ENCODE measurements at regions not wholly inside any gene's neighbourhood (a gene's known extent, or its start where the extent isn't known, plus 50 kb on each side); places are given as distances from the start of the nearest gene placed in this dataset.

- Histone ChIP-seq H3K4me3 (ENCODE audit: low read depth, low read length, poor library complexity, severe bottlenecking) (no peak overlapping the region), H3F3A (ENCODE audit: insufficient read depth, low read length) (no peaks in the 10 kb centered on the region), H2AFZ (ENCODE audit: low read length) (no peak overlapping the region), H4K20me1 (ENCODE audit: insufficient read depth, low read length) (no peaks in the 10 kb centered on the region), H3K27me3 (ENCODE audit: insufficient read depth, low read length) (no peaks in the 10 kb centered on the region), H3K4me1 (ENCODE audit: insufficient read depth, low read length, severe bottlenecking) (no peaks in the 10 kb centered on the region), H3K36me3 (ENCODE audit: insufficient read depth, low read length) (no peaks in the 10 kb centered on the region), H3K79me2 (ENCODE audit: insufficient read depth, low read length) (no peaks in the 10 kb centered on the region), H3K9ac (ENCODE audit: low read length) (no peak overlapping the region), H3K4me2 (ENCODE audit: low read length) (no peak overlapping the region), H3K9me2 (ENCODE audit: low read depth, low read length) (no peaks in the 10 kb centered on the region), H3K27ac (ENCODE audit: low read depth, low read length, poor library complexity, severe bottlenecking) (no peak overlapping the region), H3K9me3 (ENCODE audit: low read length) (peaks cover 33% of the 10 kb centered on the region)
- TF ChIP-seq CTCF (IDR thresholded peaks at IDR 0.05; ENCODE audit: low read length), result no peak
- no peak for TF ChIP-seq EZH2 (IDR thresholded peaks at IDR 0.05; ENCODE audit: borderline replicate concordance, low read length)
Measured at GRCh38 chr3:180229113-180229512, 192.4 kb upstream of the PEX5L start.

GRCh38 chr3:180239939-180240338 is 203.2 kb upstream of the PEX5L start:
- H3K9ac ChIP-seq (ENCODE audit: low read length), result no peak overlapping the region
- H3K27ac ChIP-seq (ENCODE audit: low read depth, low read length, poor library complexity, severe bottlenecking), result no peak overlapping the region
- H3K79me2 ChIP-seq (ENCODE audit: insufficient read depth, low read length), result no peaks in the 10 kb centered on the region
- H3K9me3 ChIP-seq (ENCODE audit: low read length), result peaks cover 5% of the 10 kb centered on the region; the same call in 1 of the 2 replicates
- H3K9me2 ChIP-seq (ENCODE audit: low read depth, low read length), result no peaks in the 10 kb centered on the region
- no peaks in the 10 kb centered on the region for H3K4me1 ChIP-seq (ENCODE audit: insufficient read depth, low read length, severe bottlenecking)
- H3K27me3 ChIP-seq (ENCODE audit: insufficient read depth, low read length), result no peaks in the 10 kb centered on the region
- no peaks in the 10 kb centered on the region for H4K20me1 ChIP-seq (ENCODE audit: insufficient read depth, low read length)
- H3F3A ChIP-seq (ENCODE audit: insufficient read depth, low read length), result no peaks in the 10 kb centered on the region
- H2AFZ ChIP-seq (ENCODE audit: low read length), result no peak overlapping the region
- no peak overlapping the region for H3K4me3 ChIP-seq (ENCODE audit: low read depth, low read length, poor library complexity, severe bottlenecking)
- no peak overlapping the region for H3K4me2 ChIP-seq (ENCODE audit: low read length)
- TF ChIP-seq EZH2 (IDR thresholded peaks at IDR 0.05; ENCODE audit: borderline replicate concordance, low read length) (no peak), CTCF (IDR thresholded peaks at IDR 0.05; ENCODE audit: low read length) (no peak)
- H3K36me3 ChIP-seq (ENCODE audit: insufficient read depth, low read length), result no peaks in the 10 kb centered on the region

- no peak overlapping the region for H3K4me3 ChIP-seq (ENCODE audit: low read depth, low read length, poor library complexity, severe bottlenecking)
- TF ChIP-seq CTCF (IDR thresholded peaks at IDR 0.05; ENCODE audit: low read length) (no peak), EZH2 (IDR thresholded peaks at IDR 0.05; ENCODE audit: borderline replicate concordance, low read length) (no peak)
- no peak overlapping the region for H3K4me2 ChIP-seq (ENCODE audit: low read length)
- no peaks in the 10 kb centered on the region for H3F3A ChIP-seq (ENCODE audit: insufficient read depth, low read length)
- H3K9ac ChIP-seq (ENCODE audit: low read length), result no peak overlapping the region
- no peaks in the 10 kb centered on the region for H3K36me3 ChIP-seq (ENCODE audit: insufficient read depth, low read length)
- no peak overlapping the region for H2AFZ ChIP-seq (ENCODE audit: low read length)
- H4K20me1 ChIP-seq (ENCODE audit: insufficient read depth, low read length), result no peaks in the 10 kb centered on the region
- no peaks in the 10 kb centered on the region for H3K9me3 ChIP-seq (ENCODE audit: low read length)
- no peaks in the 10 kb centered on the region for H3K4me1 ChIP-seq (ENCODE audit: insufficient read depth, low read length, severe bottlenecking)
- H3K9me2 ChIP-seq (ENCODE audit: low read depth, low read length), result no peaks in the 10 kb centered on the region
- H3K27ac ChIP-seq (ENCODE audit: low read depth, low read length, poor library complexity, severe bottlenecking), result no peak overlapping the region
- no peaks in the 10 kb centered on the region for H3K79me2 ChIP-seq (ENCODE audit: insufficient read depth, low read length)
- no peaks in the 10 kb centered on the region for H3K27me3 ChIP-seq (ENCODE audit: insufficient read depth, low read length)
Measured at GRCh38 chr3:180246688-180247195, 210.0 kb upstream of the PEX5L start.

All from OCI-LY1 (cell line).